CD4-positive, CD25-positive, alpha-beta regulatory T cell (primary cell): ENCODE measurements at regions not wholly inside any gene's neighbourhood (a gene's known extent, or its start where the extent isn't known, plus 50 kb on each side); places are given as distances from the start of the nearest gene placed in this dataset.

Source experiments
- ATAC-seq, 2 donors: fragments of 150-1000 bp; cut with Tn5 transposase; one replicate each; pipeline ENCODE4 v1.10.0; 2021; ENCODE audit warnings: low read depth in 2 of 2, moderate number of reproducible peaks in 2 of 2, moderate library complexity in 1 of 2
- DNase-seq, 3 donors: peaks; one replicate each; pipeline versions ENCODE4 v3.0.0 to v3.0.0-alpha.2; 2012 to 2022; ENCODE audit warnings: mixed read lengths in 1 of 3
- H3K27ac ChIP-seq: one replicate; pipeline ENCODE4 v1.7.0; 2013; ENCODE audit warnings: mild to moderate bottlenecking, low read length; ENCODE audit not compliant: insufficient read depth, poor library complexity, severe bottlenecking
- H3K27me3 ChIP-seq: one replicate; pipeline ENCODE4 v1.7.0; 2013; ENCODE audit warnings: low read length; ENCODE audit not compliant: control insufficient read depth, insufficient read depth
- H3K36me3 ChIP-seq: one replicate; pipeline ENCODE4 v1.7.0; 2013; ENCODE audit warnings: mild to moderate bottlenecking, low read length, moderate library complexity; ENCODE audit not compliant: control insufficient read depth, insufficient read depth
- H3K4me1 ChIP-seq: 2 replicates; pipeline ENCODE4 v1.7.0; 2013; ENCODE audit warnings: mild to moderate bottlenecking, low read length; ENCODE audit not compliant: insufficient read depth, control insufficient read depth, poor library complexity, severe bottlenecking
- H3K4me3 ChIP-seq: one replicate; pipeline ENCODE4 v1.7.0; 2013; ENCODE audit warnings: low read depth, mild to moderate bottlenecking, low read length, moderate library complexity
- H3K9me3 ChIP-seq, 2 experiments: 1 replicate in 1 of 2; 2 replicates in 1 of 2; pipeline ENCODE4 v1.7.0; 2013; ENCODE audit warnings: low read length in 2 of 2, mild to moderate bottlenecking in 1 of 2, moderate library complexity in 1 of 2; ENCODE audit not compliant: control insufficient read depth in 2 of 2
- H3K27ac Mint-ChIP-seq, 3 donors: one replicate each; pipeline ENCODE4 v1.8.0; 2020 to 2022; ENCODE audit warnings: mild to moderate bottlenecking in 3 of 3, mixed read lengths in 3 of 3, moderate library complexity in 2 of 3
- H3K27me3 Mint-ChIP-seq: one replicate; pipeline ENCODE4 v1.8.0; 2022; ENCODE audit warnings: mild to moderate bottlenecking, mixed read lengths
- H3K36me3 Mint-ChIP-seq: one replicate; pipeline ENCODE4 v1.8.0; 2020; ENCODE audit warnings: mixed read lengths
- H3K4me1 Mint-ChIP-seq, 4 donors: one replicate each; pipeline ENCODE4 v1.8.0; 2020 to 2022; ENCODE audit warnings: mixed read lengths in 4 of 4, mild to moderate bottlenecking in 1 of 4
- H3K4me3 Mint-ChIP-seq, 4 donors: one replicate each; pipeline ENCODE4 v1.8.0; 2020 to 2022; ENCODE audit warnings: mild to moderate bottlenecking in 4 of 4, mixed read lengths in 4 of 4, moderate library complexity in 3 of 4
- H3K9me3 Mint-ChIP-seq, 7 donors: one replicate each; pipeline ENCODE4 v1.8.0; 2020 to 2022; ENCODE audit warnings: mixed read lengths in 7 of 7, mild to moderate bottlenecking in 3 of 7, moderate library complexity in 2 of 7

DNA sequence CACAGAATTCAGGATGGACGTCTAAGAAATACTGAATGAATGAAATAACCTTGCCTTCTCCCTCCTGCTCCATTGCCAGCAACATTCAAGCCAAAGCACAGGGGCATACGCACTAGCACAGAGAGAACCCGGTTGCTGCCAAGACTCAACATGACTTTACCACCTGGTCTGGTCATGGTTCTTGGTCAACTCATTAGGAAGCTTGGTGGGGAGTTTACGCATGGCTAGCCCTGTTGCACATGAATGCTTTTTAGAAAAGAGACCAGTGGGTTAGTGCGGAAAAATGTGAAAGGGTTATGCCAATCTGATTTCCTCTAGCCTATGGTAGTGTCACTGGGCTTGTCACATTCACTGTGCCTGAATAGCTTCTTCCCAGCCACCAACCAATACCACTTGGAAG is 187.6 kb upstream of the NEBL start:
- Mint-ChIP-seq H3K4me1 (peaks cover 0 to 5% (median 2%) of the 10 kb centered on the region in 4 donors), H3K27ac (no peak overlapping the region), H3K27me3 (no peaks in the 10 kb centered on the region), H3K9me3 (peaks cover 0 to 3% (median 0%) of the 10 kb centered on the region in 7 donors), H3K36me3 (no peaks in the 10 kb centered on the region), H3K4me3 (no peak overlapping the region)
- H3K27me3 ChIP-seq = no peaks in the 10 kb centered on the region
- no peak for ATAC-seq
- no peaks in the 10 kb centered on the region for H3K36me3 ChIP-seq
- H3K9me3 ChIP-seq = no peaks in the 10 kb centered on the region
- DNase-seq = no peak
- H3K4me3 ChIP-seq = no peak overlapping the region
- H3K4me1 ChIP-seq = no peaks in the 10 kb centered on the region
- H3K27ac ChIP-seq = no peak overlapping the region

DNA sequence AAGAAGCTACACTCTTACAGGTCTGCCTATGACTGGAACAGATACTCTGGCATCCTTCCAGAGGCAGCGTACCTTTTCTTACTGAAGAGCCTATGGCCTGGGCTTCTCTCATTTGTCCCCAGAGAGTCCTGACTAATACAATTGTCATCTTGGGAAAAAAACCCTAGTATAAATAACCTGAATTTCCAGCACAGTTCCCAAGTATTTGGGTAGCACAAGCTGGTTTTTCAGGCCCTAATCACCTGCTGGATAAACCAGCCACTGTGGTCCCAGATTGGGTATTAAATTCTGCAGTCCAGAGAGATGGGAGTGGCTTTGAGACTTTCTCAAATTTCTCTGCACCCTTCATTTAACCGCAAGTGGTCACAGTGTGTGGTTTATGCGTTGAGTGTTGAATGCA is 186.8 kb upstream of the NEBL start:
- Histone ChIP-seq H3K4me3 (no peak overlapping the region), H3K4me1 (no peaks in the 10 kb centered on the region), H3K27me3 (no peaks in the 10 kb centered on the region), H3K27ac (no peak overlapping the region), H3K36me3 (no peaks in the 10 kb centered on the region), H3K9me3 (no peaks in the 10 kb centered on the region)
- H3K4me1 Mint-ChIP-seq = peaks cover 0 to 10% (median 0%) of the 10 kb centered on the region in 4 donors
- peaks cover 0 to 3% (median 0%) of the 10 kb centered on the region in 7 donors for H3K9me3 Mint-ChIP-seq
- no peak overlapping the region for H3K27ac Mint-ChIP-seq
- ATAC-seq (no peak), DNase-seq (no peak)
- H3K4me3 Mint-ChIP-seq = no peak overlapping the region
- no peaks in the 10 kb centered on the region for H3K36me3 Mint-ChIP-seq
- H3K27me3 Mint-ChIP-seq = no peaks in the 10 kb centered on the region

DNA sequence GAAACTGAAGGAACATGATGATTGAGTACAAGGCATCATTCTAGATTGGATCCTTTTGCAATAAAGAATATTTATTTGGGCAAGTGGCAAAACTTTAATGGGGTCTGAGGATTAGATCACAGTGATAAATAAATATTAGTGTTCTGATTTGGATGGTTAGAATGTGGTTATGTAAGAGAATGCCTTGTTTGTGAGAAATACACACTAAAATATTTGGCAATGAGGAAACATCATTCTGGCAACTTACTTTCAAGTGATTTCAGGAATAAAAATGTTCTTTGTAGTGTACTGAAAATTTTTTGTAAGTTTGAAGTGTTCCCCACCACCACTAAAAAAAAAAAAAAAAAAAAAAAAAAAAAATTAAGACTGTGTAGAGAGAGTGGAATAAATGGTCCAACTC is 185.1 kb upstream of the NEBL start:
- Mint-ChIP-seq H3K9me3 (peaks cover 0 to 3% (median 0%) of the 10 kb centered on the region in 7 donors), H3K27me3 (no peaks in the 10 kb centered on the region), H3K36me3 (no peaks in the 10 kb centered on the region), H3K4me3 (no peak overlapping the region), H3K27ac (no peak overlapping the region), H3K4me1 (peaks cover 0 to 10% (median 2%) of the 10 kb centered on the region in 4 donors)
- H3K4me3 ChIP-seq = no peak overlapping the region
- no peaks in the 10 kb centered on the region for H3K27me3 ChIP-seq
- DNase-seq (no peak), ATAC-seq (no peak)
- no peaks in the 10 kb centered on the region for H3K36me3 ChIP-seq
- no peaks in the 10 kb centered on the region for H3K4me1 ChIP-seq
- no peak overlapping the region for H3K27ac ChIP-seq
- no peaks in the 10 kb centered on the region for H3K9me3 ChIP-seq

DNA sequence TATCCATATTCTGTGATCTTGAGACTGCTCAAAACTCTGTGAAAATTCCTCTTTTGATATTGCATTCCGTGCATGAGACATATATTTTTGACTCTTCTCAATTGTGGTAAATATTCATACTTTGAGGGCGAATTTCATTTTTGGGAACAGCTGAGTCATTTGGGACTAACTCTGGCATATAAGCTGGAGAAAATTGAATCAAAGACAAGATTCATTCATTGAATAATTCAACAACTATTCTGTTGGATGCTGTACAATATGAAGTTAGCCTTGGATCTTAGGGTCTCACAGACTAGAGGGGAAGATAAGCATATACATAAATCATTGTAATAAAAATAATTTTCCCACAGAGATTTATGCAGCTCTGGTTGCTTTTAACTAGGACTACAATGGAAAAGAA is 183.2 kb upstream of the NEBL start:
- Histone ChIP-seq H3K4me3 (no peak overlapping the region), H3K36me3 (no peaks in the 10 kb centered on the region), H3K27me3 (no peaks in the 10 kb centered on the region), H3K4me1 (no peaks in the 10 kb centered on the region), H3K27ac (no peak overlapping the region), H3K9me3 (no peaks in the 10 kb centered on the region)
- no peak for DNase-seq
- H3K27me3 Mint-ChIP-seq = no peaks in the 10 kb centered on the region
- H3K4me3 Mint-ChIP-seq = no peak overlapping the region
- peaks cover 0 to 6% (median 2%) of the 10 kb centered on the region in 4 donors for H3K4me1 Mint-ChIP-seq
- H3K27ac Mint-ChIP-seq = no peak overlapping the region
- no peak for ATAC-seq
- H3K36me3 Mint-ChIP-seq = no peaks in the 10 kb centered on the region
- peaks cover 0 to 3% (median 0%) of the 10 kb centered on the region in 7 donors for H3K9me3 Mint-ChIP-seq

DNA sequence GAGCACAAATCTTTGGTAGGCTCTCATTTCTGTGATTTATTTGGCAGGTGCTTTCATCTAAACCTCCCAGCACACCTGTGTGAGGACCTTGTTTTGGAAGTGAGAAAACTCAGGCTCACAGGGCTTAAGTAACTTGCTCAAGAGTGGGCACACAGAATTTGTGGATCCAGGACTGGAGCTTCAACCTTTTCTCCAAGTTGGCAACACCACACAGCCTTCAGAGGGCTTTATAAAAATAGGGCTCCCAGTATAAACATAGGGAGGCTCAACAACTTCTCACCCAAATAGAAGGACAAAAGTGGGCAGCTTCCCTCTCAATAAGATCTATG is 182.2 kb upstream of the NEBL start:
- DNase-seq (no peak), ATAC-seq (no peak)
- Histone ChIP-seq H3K36me3 (no peaks in the 10 kb centered on the region), H3K27me3 (no peaks in the 10 kb centered on the region), H3K4me3 (no peak overlapping the region), H3K9me3 (no peaks in the 10 kb centered on the region), H3K4me1 (no peaks in the 10 kb centered on the region), H3K27ac (no peak overlapping the region)
- no peak overlapping the region for H3K27ac Mint-ChIP-seq
- no peaks in the 10 kb centered on the region for H3K27me3 Mint-ChIP-seq
- no peaks in the 10 kb centered on the region for H3K36me3 Mint-ChIP-seq
- peaks cover 0 to 3% (median 0%) of the 10 kb centered on the region in 7 donors for H3K9me3 Mint-ChIP-seq
- H3K4me1 Mint-ChIP-seq = peaks cover 0 to 6% (median 2%) of the 10 kb centered on the region in 4 donors
- no peak overlapping the region for H3K4me3 Mint-ChIP-seq

DNA sequence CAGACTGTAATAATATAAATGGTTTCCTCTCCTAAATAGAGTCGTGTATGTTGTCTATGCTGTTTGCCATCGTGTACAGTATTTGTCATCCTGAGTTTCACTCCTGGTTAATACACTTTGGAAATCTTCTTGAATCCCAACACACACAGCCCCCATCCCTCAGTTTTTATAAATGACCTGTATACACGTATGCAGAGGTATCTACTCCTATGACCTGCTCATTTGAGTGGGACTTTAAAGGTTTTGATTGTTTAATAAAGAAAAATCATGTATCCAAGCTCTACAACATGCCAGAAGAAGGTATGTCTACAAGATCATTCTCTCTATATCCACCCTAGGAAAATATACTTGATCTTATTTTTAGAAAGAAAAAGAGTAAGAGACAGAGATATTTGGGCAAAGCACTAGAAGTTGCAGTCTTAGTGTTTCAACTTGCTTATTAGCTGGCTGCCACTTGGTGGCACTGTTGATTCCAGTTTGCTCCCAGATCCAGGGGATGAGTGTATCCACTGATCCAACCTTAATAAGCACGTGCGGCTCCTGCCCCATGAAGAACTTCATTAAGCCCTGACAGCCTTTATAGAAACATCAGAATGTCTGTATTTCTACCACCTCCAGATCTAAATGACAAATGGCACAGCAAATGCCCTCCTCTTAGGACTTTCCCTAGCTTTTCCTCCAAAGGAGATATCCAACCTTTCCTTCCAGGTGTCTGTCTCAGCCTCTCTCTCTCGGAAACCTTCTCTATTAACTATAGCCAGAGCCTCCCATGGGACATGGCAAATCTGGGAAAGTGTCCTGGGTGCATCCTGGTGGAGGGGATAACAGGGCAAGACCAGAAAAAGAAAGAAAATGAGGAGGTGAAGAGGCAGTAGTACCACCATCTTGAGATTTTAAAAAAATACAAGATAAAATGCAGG is 181.6 kb upstream of the NEBL start:
- Mint-ChIP-seq H3K4me3 (no peak overlapping the region), H3K27ac (no peak overlapping the region), H3K36me3 (no peaks in the 10 kb centered on the region), H3K9me3 (peaks cover 0 to 3% (median 0%) of the 10 kb centered on the region in 7 donors), H3K4me1 (peaks cover 0 to 6% (median 2%) of the 10 kb centered on the region in 4 donors), H3K27me3 (no peaks in the 10 kb centered on the region)
- H3K36me3 ChIP-seq = no peaks in the 10 kb centered on the region
- no peak overlapping the region for H3K27ac ChIP-seq
- no peaks in the 10 kb centered on the region for H3K27me3 ChIP-seq
- H3K4me3 ChIP-seq = no peak overlapping the region
- H3K9me3 ChIP-seq = no peaks in the 10 kb centered on the region
- H3K4me1 ChIP-seq = no peaks in the 10 kb centered on the region
- DNase-seq (peak in 1 of 3 donors; percentile 38), ATAC-seq (no peak)

DNA sequence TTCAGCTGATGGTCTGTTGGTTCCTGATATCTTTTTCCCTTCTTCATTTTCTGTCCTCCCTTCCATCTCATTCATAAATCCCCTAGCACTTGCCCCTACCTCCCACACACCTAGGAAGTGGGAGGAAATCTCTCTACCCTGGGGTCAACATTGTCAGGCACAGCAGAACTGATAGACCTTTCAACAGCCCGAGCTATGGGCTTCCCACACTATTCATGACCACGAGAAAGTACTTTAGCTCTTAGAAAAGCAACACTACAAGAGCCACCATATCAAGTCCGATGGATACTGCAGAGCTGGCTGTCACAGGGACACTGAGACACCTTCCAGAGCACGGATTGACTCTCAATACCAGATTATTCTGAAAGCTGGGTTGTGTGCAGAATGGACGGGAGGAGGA is 180.6 kb upstream of the NEBL start:
- Histone ChIP-seq H3K4me1 (no peaks in the 10 kb centered on the region), H3K36me3 (no peaks in the 10 kb centered on the region), H3K27ac (no peak overlapping the region), H3K9me3 (no peaks in the 10 kb centered on the region), H3K4me3 (no peak overlapping the region), H3K27me3 (no peaks in the 10 kb centered on the region)
- ATAC-seq (no peak), DNase-seq (no peak)
- H3K27me3 Mint-ChIP-seq = no peaks in the 10 kb centered on the region
- H3K4me3 Mint-ChIP-seq = no peak overlapping the region
- H3K27ac Mint-ChIP-seq = no peak overlapping the region
- peaks cover 0 to 3% (median 0%) of the 10 kb centered on the region in 7 donors for H3K9me3 Mint-ChIP-seq
- peaks cover 0 to 6% (median 2%) of the 10 kb centered on the region in 4 donors for H3K4me1 Mint-ChIP-seq
- H3K36me3 Mint-ChIP-seq = no peaks in the 10 kb centered on the region

DNA sequence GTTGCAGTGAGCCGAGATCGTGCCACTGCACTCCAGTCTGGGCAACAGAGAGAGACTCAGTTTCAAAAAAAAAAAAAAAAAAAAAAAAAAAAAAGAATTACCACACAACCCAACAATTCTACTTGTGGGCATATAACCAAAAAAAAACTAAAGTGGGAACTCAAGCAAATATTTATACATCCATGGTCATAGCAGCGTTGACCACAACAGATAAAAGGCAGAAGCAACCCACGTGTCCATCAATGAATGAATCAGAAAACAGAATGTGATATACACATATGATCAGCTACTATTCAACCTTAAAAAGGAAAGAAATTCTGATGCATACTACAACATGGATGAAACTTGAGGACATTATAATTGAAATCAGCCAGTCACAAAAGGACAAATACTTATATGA is 179.3 kb upstream of the NEBL start:
- Mint-ChIP-seq H3K27me3 (no peaks in the 10 kb centered on the region), H3K27ac (no peak overlapping the region), H3K4me3 (no peak overlapping the region), H3K9me3 (peaks cover 0 to 3% (median 0%) of the 10 kb centered on the region in 7 donors), H3K4me1 (peaks cover 0 to 6% (median 2%) of the 10 kb centered on the region in 4 donors), H3K36me3 (no peaks in the 10 kb centered on the region)
- Histone ChIP-seq H3K4me1 (no peaks in the 10 kb centered on the region), H3K36me3 (no peaks in the 10 kb centered on the region), H3K27me3 (no peaks in the 10 kb centered on the region), H3K9me3 (no peaks in the 10 kb centered on the region), H3K4me3 (no peak overlapping the region), H3K27ac (no peak overlapping the region)
- DNase-seq (no peak), ATAC-seq (no peak)
